Osteocyte (in vitro differentiated cells): ENCODE measurements at regions not wholly inside any gene's neighbourhood (a gene's known extent, or its start where the extent isn't known, plus 50 kb on each side); places are given as distances from the start of the nearest gene placed in this dataset.
"Not testable (repeated sequence)": the region's sequence is repeated elsewhere in the genome, so short reads cannot be mapped to it uniquely, and the experiment has no call there.

Experiments used
- DNase-seq: peaks from one replicate; pipeline ENCODE4 v3.0.0; 2021; ENCODE audit warnings: mixed read lengths; ENCODE audit not compliant: unreplicated experiment; ENCODE audit errors: extremely low spot score
- H3K27ac Mint-ChIP-seq: one replicate; pipeline ENCODE4 v1.8.0; 2021; ENCODE audit warnings: mild to moderate bottlenecking, mixed read lengths; ENCODE audit not compliant: unreplicated experiment
- H3K27me3 Mint-ChIP-seq: one replicate; pipeline ENCODE4 v1.8.0; 2021; ENCODE audit warnings: mixed read lengths; ENCODE audit not compliant: unreplicated experiment
- H3K36me3 Mint-ChIP-seq: one replicate; pipeline ENCODE4 v1.8.0; 2021; ENCODE audit warnings: mixed read lengths; ENCODE audit not compliant: unreplicated experiment
- H3K4me1 Mint-ChIP-seq: one replicate; pipeline ENCODE4 v1.8.0; 2021; ENCODE audit warnings: mixed read lengths; ENCODE audit not compliant: unreplicated experiment
- H3K4me3 Mint-ChIP-seq: one replicate; pipeline ENCODE4 v1.8.0; 2021; ENCODE audit warnings: mild to moderate bottlenecking, moderate library complexity, mixed read lengths; ENCODE audit not compliant: unreplicated experiment
- H3K9me3 Mint-ChIP-seq: one replicate; pipeline ENCODE4 v1.8.0; 2021; ENCODE audit warnings: mixed read lengths; ENCODE audit not compliant: unreplicated experiment
- CTCF ChIP-seq: fragments of 200-600 bp; sonication (generic); IDR thresholded peaks from 2 replicates; pipeline ENCODE4 v1.5.0; 2021; ENCODE audit warnings: antibody characterized with exemption, mild to moderate bottlenecking, moderate library complexity

- Mint-ChIP-seq H3K9me3 (peaks cover 8% of the 10 kb centered on the region), H3K4me1 (no peaks in the 10 kb centered on the region), H3K27ac (no peak overlapping the region), H3K36me3 (no peaks in the 10 kb centered on the region), H3K27me3 (no peaks in the 10 kb centered on the region), H3K4me3 (no peak overlapping the region)
- no peak for TF ChIP-seq CTCF
- DNase-seq = no peak
Observed at GRCh38 chr1:195656780-195657179, 951.5 kb downstream of the KCNT2 start.

DNA sequence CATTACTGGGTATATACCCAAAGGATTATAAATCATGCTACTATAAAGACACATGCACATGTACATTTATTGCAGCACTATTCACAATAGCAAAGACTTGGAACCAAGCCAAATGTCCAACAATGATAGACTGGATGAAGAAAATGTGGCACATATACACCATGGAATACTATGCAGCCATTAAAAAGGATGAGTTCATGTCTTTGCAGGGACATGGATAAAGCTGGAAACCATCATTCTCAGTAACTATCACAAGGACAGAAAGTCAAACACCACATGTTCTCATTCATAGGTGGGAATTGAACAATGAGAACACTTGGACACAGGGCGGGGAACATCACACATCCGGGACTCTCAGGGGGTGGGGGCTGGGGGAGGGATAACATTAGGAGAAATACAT is 959.4 kb downstream of the KCNT2 start:
- not testable (repeated sequence) for H3K27me3 Mint-ChIP-seq, H3K4me1 Mint-ChIP-seq, DNase-seq, H3K36me3 Mint-ChIP-seq, H3K27ac Mint-ChIP-seq, H3K4me3 Mint-ChIP-seq
- H3K9me3 Mint-ChIP-seq = peaks cover 24% of the 10 kb centered on the region

GRCh38 chr1:195637539-195637938 is 970.7 kb downstream of the KCNT2 start:
- DNase-seq = no peak
- TF ChIP-seq CTCF = no peak
- Mint-ChIP-seq H3K4me1 (no peaks in the 10 kb centered on the region), H3K9me3 (no peaks in the 10 kb centered on the region), H3K27ac (no peak overlapping the region), H3K4me3 (no peak overlapping the region), H3K27me3 (no peaks in the 10 kb centered on the region), H3K36me3 (no peaks in the 10 kb centered on the region)

- H3K36me3 Mint-ChIP-seq = no peaks in the 10 kb centered on the region
- H3K4me1 Mint-ChIP-seq = peaks cover 6% of the 10 kb centered on the region
- H3K27me3 Mint-ChIP-seq = no peaks in the 10 kb centered on the region
Observed at GRCh38 chr1:195618287-195618686, 990.0 kb downstream of the KCNT2 start.

DNA sequence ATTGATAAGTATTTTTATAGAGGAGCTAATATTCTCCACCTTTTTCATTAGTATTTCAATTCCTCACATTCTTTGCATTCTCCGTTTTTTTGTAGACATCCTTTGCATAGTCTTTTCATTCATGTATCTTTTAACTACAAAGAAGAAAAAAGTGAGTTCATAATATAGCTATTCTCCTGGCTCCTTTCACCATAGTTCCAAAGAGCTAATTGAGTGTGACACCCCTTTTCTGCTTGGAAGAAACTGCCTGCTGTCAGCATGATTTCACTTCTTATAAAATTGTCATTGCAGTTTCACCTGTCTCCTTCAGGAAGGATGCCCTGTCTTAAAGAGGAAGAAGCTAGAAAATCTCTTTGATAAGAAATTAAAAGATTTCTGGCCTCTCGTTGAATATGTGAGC is 991.1 kb downstream of the KCNT2 start:
- no peaks in the 10 kb centered on the region for H3K27me3 Mint-ChIP-seq
- H3K4me3 Mint-ChIP-seq = no peak overlapping the region
- no peak for TF ChIP-seq CTCF
- H3K27ac Mint-ChIP-seq = no peak overlapping the region
- H3K4me1 Mint-ChIP-seq = peaks cover 6% of the 10 kb centered on the region
- H3K36me3 Mint-ChIP-seq = no peaks in the 10 kb centered on the region
- no peak for DNase-seq
- no peaks in the 10 kb centered on the region for H3K9me3 Mint-ChIP-seq

More at GRCh38 chr1:195618287-195618686, 990.0 kb downstream of the KCNT2 start:
- H3K4me3 Mint-ChIP-seq = no peak overlapping the region
- no peak for TF ChIP-seq CTCF
- no peak for DNase-seq
- H3K27ac Mint-ChIP-seq = no peak overlapping the region
- peaks cover 4% of the 10 kb centered on the region for H3K9me3 Mint-ChIP-seq

- peaks cover 6% of the 10 kb centered on the region for H3K4me1 Mint-ChIP-seq
- no peaks in the 10 kb centered on the region for H3K27me3 Mint-ChIP-seq
- peak; percentile 27 for TF ChIP-seq CTCF
- peaks cover 5% of the 10 kb centered on the region for H3K9me3 Mint-ChIP-seq
- no peak for DNase-seq
- no peak overlapping the region for H3K4me3 Mint-ChIP-seq
- no peak overlapping the region for H3K27ac Mint-ChIP-seq
- no peaks in the 10 kb centered on the region for H3K36me3 Mint-ChIP-seq
Observed at GRCh38 chr1:195608883-195609282, 999.4 kb downstream of the KCNT2 start.
